ENCODE measurements at regions not wholly inside any gene's neighbourhood (a gene's known extent, or its start where the extent isn't known, plus 50 kb on each side); places are given as distances from the start of the nearest gene placed in this dataset.

GRCh38 chr4:173912384-173912783, 371.1 kb downstream of the FBXO8 start:
- no peak for TF ChIP-seq POLR2AphosphoS5 (IDR thresholded peaks at IDR 0.05)
- TF ChIP-seq POLR2A (IDR thresholded peaks at IDR 0.05) = no peak
- TF ChIP-seq, protein P1, sequence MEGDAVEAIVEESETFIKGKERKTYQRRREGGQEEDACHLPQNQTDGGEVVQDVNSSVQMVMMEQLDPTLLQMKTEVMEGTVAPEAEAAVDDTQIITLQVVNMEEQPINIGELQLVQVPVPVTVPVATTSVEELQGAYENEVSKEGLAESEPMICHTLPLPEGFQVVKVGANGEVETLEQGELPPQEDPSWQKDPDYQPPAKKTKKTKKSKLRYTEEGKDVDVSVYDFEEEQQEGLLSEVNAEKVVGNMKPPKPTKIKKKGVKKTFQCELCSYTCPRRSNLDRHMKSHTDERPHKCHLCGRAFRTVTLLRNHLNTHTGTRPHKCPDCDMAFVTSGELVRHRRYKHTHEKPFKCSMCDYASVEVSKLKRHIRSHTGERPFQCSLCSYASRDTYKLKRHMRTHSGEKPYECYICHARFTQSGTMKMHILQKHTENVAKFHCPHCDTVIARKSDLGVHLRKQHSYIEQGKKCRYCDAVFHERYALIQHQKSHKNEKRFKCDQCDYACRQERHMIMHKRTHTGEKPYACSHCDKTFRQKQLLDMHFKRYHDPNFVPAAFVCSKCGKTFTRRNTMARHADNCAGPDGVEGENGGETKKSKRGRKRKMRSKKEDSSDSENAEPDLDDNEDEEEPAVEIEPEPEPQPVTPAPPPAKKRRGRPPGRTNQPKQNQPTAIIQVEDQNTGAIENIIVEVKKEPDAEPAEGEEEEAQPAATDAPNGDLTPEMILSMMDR (IDR thresholded peaks at IDR 0.05) = no peak
- no peak for TF ChIP-seq EP300 (IDR thresholded peaks at IDR 0.05)
- H3K36me3 ChIP-seq = no peaks in the 10 kb centered on the region
- no peak overlapping the region for H3K27ac ChIP-seq
- DNase-seq = no peak
- H3K27me3 ChIP-seq = no peaks in the 10 kb centered on the region
- no peaks in the 10 kb centered on the region for H3K9me3 ChIP-seq
- intact Hi-C loops (cut with DNase I) = no loop called here
- H3K4me3 ChIP-seq = no peak overlapping the region
- WGBS, 2 donors = 48 to 64% methylated on average over 1 of the region's 1 CpG
- peaks cover 0 to 12% (median 10%) of the 10 kb centered on the region in 4 donors for H3K4me1 ChIP-seq

DNA sequence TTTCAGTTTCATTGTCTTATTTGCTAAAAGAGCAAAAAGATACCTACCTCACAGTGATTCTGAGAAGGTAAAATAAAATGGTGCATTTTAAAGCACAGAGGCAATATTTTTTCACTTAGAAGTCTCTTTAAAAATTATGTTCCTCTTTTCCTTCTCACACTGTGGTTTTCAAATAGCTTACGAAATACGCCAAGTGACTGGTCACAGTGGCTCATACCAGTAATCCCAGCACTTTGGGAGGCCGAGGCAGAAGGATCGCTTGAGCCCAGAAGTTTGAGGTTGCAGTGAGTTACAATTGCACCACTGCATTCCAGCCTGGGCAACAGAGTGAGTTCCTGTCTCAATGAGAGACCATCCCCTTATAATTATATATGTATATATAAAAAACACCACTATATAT, 372.6 kb downstream of the FBXO8 start:
- Histone ChIP-seq H3K36me3 (no peaks in the 10 kb centered on the region), H3K27ac (no peak overlapping the region), H3K4me3 (no peak overlapping the region), H3K27me3 (no peaks in the 10 kb centered on the region), H3K4me1 (no peaks in the 10 kb centered on the region), H3K9me3 (no peaks in the 10 kb centered on the region)
- no peak for DNase-seq
- 63 to 83% methylated on average over 4 of the region's 4 CpGs for WGBS, 2 donors
- TF ChIP-seq POLR2AphosphoS5 (IDR thresholded peaks at IDR 0.05) (no peak), POLR2A (IDR thresholded peaks at IDR 0.05) (no peak), EP300 (IDR thresholded peaks at IDR 0.05) (no peak)
- TF ChIP-seq, protein P1 (IDR thresholded peaks at IDR 0.05) = no peak
- intact Hi-C loops (cut with DNase I) = no loop called here

DNA sequence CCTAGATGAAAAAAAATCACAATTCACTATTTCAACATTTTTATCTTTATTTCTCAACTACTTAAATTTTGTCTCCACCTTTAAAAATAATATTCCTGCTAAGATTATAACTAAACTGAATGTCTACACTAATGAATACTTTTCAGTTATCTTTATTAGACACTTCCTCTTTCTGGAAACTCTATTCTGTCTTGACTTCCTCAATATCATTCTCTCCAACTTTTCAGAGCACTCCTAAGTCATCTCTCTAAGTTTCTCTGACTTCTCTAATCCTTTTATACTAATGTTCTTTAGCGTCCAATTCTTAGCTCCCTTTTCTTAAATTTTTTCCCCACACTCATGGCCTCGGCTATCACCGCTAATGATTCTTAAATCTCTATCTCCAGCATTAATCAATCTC, 374.2 kb downstream of the FBXO8 start:
- H3K9me3 ChIP-seq = no peaks in the 10 kb centered on the region
- H3K4me1 ChIP-seq = peaks cover 0 to 2% (median 0%) of the 10 kb centered on the region in 4 donors
- H3K27ac ChIP-seq = no peak overlapping the region
- 86 to 87% methylated on average over 3 of the region's 3 CpGs for WGBS, 2 donors
- intact Hi-C loops (cut with DNase I) = no loop called here
- no peaks in the 10 kb centered on the region for H3K36me3 ChIP-seq
- TF ChIP-seq, protein P1 (IDR thresholded peaks at IDR 0.05) = no peak
- no peak for TF ChIP-seq EP300 (IDR thresholded peaks at IDR 0.05)
- TF ChIP-seq POLR2A (IDR thresholded peaks at IDR 0.05) = no peak
- TF ChIP-seq POLR2AphosphoS5 (IDR thresholded peaks at IDR 0.05) = no peak
- H3K4me3 ChIP-seq = no peak overlapping the region
- H3K27me3 ChIP-seq = no peaks in the 10 kb centered on the region
- DNase-seq = no peak

DNA sequence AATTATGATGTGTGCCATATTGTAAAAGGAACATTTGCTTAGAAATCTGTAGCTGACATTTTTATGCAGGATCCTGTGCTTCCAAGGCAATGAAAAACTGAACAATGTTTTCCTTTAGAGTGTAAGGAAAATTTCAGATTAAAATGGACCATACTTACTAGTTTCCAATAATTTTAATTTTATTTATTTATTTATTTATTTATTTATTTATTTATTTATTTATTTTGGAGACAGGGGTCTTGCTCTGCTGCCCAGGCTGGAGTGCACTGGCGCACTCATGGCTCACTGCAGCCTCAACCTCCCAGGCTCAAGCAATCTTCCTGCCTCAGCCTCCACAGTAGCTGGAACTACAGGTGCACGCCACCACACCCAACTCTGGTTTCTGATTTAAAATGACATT, 369.8 kb upstream of the HAND2 start:
- no peaks in the 10 kb centered on the region for H3K9me3 ChIP-seq
- no peaks in the 10 kb centered on the region for H3K27me3 ChIP-seq
- intact Hi-C loops (cut with DNase I) = no loop called here
- H3K4me1 ChIP-seq = peaks cover 0 to 19% (median 5%) of the 10 kb centered on the region in 4 donors
- TF ChIP-seq, protein P1 (IDR thresholded peaks at IDR 0.05) = no peak
- no peak for TF ChIP-seq POLR2AphosphoS5 (IDR thresholded peaks at IDR 0.05)
- no peak for TF ChIP-seq POLR2A (IDR thresholded peaks at IDR 0.05)
- TF ChIP-seq EP300 (IDR thresholded peaks at IDR 0.05) = no peak
- 94 to 97% methylated on average over 2 of the region's 2 CpGs for WGBS, 2 donors
- H3K4me3 ChIP-seq = no peak overlapping the region
- no peak for DNase-seq
- no peak overlapping the region for H3K27ac ChIP-seq
- no peaks in the 10 kb centered on the region for H3K36me3 ChIP-seq

DNA sequence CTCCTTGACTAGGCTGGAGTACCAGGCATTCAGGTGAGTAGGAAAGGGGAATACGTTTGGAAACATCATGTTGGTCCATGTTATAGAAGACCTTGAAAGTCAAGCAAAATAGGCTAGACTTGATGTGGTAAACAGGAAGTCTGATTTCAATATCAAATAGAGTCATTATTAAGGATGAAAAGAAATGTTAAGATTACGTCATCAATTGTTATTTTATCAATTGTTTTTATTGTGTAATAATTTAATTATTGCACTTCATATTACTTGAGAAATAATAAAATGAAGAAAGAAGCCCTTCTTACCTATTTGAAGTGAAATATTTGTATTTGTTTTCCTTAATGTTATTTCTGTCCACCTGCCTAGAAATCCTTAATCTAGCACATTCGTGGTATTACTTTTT, 361.0 kb upstream of the HAND2 start:
- DNase-seq = no peak
- intact Hi-C loops (cut with DNase I) = no loop called here
- 87% methylated on average over 3 of the region's 3 CpGs for WGBS, 2 donors
- H3K4me1 ChIP-seq = no peaks in the 10 kb centered on the region
- H3K27me3 ChIP-seq = no peaks in the 10 kb centered on the region
- no peaks in the 10 kb centered on the region for H3K36me3 ChIP-seq
- H3K4me3 ChIP-seq = no peak overlapping the region
- no peak overlapping the region for H3K27ac ChIP-seq
- TF ChIP-seq EP300 (IDR thresholded peaks at IDR 0.05) (no peak), POLR2A (IDR thresholded peaks at IDR 0.05) (no peak), POLR2AphosphoS5 (IDR thresholded peaks at IDR 0.05) (no peak)
- TF ChIP-seq, protein P1 (IDR thresholded peaks at IDR 0.05) = no peak
- H3K9me3 ChIP-seq = no peaks in the 10 kb centered on the region
